HL-60 (cell line): ENCODE measurements at regions not wholly inside any gene's neighbourhood (a gene's known extent, or its start where the extent isn't known, plus 50 kb on each side); places are given as distances from the start of the nearest gene placed in this dataset.

Source experiments
- DNase-seq, 2 experiments: peaks; one replicate each; pipeline ENCODE4 v3.0.0-alpha.2; 2010 to 2020; ENCODE audit warnings: low read depth in 1 of 2, low spot score in 1 of 2
- H3K27ac ChIP-seq: fragments of 250-450 bp; sonication (Bioruptor Pico); replicated peaks from 2 replicates; pipeline ENCODE4 v1.5.1; 2020; ENCODE audit warnings: mild to moderate bottlenecking, moderate library complexity
- H3K27me3 ChIP-seq: fragments of 250-450 bp; sonication (Bioruptor Pico); 2 replicates; pipeline ENCODE4 v1.5.1; 2021; ENCODE audit warnings: mild to moderate bottlenecking, moderate library complexity; ENCODE audit not compliant: insufficient read depth, poor library complexity, severe bottlenecking
- H3K4me3 ChIP-seq: replicated peaks from 2 replicates; pipeline ENCODE4 v1.5.1; 2011; ENCODE audit warnings: mild to moderate bottlenecking, control low read depth, low read length; ENCODE audit not compliant: insufficient read depth
- GABPA ChIP-seq: IDR thresholded peaks from 2 replicates; pipeline ENCODE4 v1.6.1; 2012; ENCODE audit warnings: low read depth
- POLR2AphosphoS5 ChIP-seq: IDR thresholded peaks from 2 replicates; pipeline ENCODE4 v1.6.1; 2012; ENCODE audit warnings: low read depth
- SPI1 ChIP-seq: IDR thresholded peaks from 2 replicates; pipeline ENCODE4 v1.6.1; 2012; ENCODE audit warnings: low read depth, mild to moderate bottlenecking, borderline replicate concordance
- TF ChIP-seq, protein P1 (sequence below): IDR thresholded peaks from 2 replicates; pipeline ENCODE4 v1.6.1; 2012; ENCODE audit warnings: low read depth; ENCODE audit not compliant: insufficient replicate concordance
- TF ChIP-seq, protein P2 (sequence below): IDR thresholded peaks from one replicate; pipeline ENCODE4 v1.5.1; 2011; ENCODE audit warnings: low read length, control low read depth, inconsistent platforms; ENCODE audit not compliant: insufficient read depth

DNA sequence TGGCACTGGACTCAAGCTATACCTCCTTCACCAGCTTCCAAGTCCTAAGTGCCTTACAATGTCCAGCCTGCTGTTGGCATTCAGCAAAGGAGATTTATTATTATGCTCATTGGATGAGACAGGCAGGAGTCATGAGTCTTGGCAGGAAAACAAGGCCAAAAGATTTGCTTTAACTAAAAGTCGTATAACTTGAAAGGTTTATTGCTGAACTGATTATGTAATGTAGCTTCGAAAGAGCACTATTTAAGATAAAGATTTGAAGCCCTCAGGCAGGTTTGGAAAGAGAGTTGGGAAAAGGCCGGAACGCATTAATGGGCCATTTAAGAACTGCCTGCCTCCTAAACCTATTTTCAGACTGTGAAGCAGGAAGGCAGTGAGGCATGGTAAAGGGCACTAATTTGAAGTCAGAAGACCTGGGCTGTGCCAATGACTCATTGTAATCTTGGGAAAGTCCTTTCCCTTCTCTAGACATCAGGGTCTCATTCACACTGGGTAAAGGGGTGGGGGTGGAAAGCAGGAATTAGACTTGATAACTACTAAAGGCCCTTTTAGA lies 280.5 kb upstream of the EDA2R start:
- Histone ChIP-seq H3K27me3 (no peaks in the 10 kb centered on the region), H3K4me3 (no peak overlapping the region), H3K27ac (no peak overlapping the region)
- no peak for DNase-seq
- TF ChIP-seq, protein P1, sequence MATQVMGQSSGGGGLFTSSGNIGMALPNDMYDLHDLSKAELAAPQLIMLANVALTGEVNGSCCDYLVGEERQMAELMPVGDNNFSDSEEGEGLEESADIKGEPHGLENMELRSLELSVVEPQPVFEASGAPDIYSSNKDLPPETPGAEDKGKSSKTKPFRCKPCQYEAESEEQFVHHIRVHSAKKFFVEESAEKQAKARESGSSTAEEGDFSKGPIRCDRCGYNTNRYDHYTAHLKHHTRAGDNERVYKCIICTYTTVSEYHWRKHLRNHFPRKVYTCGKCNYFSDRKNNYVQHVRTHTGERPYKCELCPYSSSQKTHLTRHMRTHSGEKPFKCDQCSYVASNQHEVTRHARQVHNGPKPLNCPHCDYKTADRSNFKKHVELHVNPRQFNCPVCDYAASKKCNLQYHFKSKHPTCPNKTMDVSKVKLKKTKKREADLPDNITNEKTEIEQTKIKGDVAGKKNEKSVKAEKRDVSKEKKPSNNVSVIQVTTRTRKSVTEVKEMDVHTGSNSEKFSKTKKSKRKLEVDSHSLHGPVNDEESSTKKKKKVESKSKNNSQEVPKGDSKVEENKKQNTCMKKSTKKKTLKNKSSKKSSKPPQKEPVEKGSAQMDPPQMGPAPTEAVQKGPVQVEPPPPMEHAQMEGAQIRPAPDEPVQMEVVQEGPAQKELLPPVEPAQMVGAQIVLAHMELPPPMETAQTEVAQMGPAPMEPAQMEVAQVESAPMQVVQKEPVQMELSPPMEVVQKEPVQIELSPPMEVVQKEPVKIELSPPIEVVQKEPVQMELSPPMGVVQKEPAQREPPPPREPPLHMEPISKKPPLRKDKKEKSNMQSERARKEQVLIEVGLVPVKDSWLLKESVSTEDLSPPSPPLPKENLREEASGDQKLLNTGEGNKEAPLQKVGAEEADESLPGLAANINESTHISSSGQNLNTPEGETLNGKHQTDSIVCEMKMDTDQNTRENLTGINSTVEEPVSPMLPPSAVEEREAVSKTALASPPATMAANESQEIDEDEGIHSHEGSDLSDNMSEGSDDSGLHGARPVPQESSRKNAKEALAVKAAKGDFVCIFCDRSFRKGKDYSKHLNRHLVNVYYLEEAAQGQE: no peak
- TF ChIP-seq SPI1: no peak
- TF ChIP-seq GABPA: no peak
- TF ChIP-seq, protein P2, sequence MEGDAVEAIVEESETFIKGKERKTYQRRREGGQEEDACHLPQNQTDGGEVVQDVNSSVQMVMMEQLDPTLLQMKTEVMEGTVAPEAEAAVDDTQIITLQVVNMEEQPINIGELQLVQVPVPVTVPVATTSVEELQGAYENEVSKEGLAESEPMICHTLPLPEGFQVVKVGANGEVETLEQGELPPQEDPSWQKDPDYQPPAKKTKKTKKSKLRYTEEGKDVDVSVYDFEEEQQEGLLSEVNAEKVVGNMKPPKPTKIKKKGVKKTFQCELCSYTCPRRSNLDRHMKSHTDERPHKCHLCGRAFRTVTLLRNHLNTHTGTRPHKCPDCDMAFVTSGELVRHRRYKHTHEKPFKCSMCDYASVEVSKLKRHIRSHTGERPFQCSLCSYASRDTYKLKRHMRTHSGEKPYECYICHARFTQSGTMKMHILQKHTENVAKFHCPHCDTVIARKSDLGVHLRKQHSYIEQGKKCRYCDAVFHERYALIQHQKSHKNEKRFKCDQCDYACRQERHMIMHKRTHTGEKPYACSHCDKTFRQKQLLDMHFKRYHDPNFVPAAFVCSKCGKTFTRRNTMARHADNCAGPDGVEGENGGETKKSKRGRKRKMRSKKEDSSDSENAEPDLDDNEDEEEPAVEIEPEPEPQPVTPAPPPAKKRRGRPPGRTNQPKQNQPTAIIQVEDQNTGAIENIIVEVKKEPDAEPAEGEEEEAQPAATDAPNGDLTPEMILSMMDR: no peak
- TF ChIP-seq POLR2AphosphoS5: no peak

DNA sequence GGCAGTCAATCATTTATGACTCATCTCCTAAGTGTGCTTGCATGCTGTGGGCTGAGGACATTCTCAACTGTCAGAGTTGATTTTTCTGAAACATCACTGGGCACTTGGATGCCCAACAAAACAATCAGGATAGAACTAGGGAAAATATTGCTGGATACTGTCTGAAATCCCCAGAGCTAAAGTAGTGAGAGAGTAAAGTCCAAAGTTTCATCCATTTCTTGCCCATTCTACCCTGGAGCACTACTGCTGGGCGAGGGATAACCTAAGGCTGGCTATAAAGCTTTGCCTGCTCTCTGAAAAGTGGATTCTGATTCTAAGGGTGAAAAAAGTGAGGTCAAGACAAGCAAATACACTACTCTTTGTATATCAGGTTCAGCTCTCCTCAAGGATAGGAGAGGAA lies 279.6 kb upstream of the EDA2R start:
- Histone ChIP-seq H3K4me3 (no peak overlapping the region), H3K27ac (no peak overlapping the region), H3K27me3 (no peaks in the 10 kb centered on the region)
- no peak for DNase-seq
- no peak for TF ChIP-seq GABPA
- TF ChIP-seq, protein P2: no peak
- TF ChIP-seq, protein P1: no peak
- no peak for TF ChIP-seq POLR2AphosphoS5
- no peak for TF ChIP-seq SPI1

DNA sequence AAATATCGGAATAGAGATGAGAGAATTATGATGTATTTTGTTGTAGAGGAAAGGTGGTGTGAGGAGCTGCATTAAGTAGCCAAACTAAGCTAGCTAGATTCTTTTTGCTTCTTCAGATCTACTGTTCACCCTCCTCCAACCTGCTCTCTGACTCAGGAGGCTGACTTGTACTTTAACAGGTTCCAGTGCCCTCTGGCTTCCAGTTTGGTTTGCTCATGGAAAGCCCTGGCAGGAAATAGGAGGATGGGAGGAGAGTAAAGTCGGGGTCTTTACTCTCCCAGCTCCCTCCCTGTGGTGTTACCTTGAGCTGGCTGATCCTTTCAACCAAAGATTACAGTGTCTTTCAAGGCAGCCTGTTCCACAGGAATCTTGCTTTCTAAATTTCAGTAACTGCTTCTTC lies 277.0 kb upstream of the EDA2R start:
- TF ChIP-seq SPI1 (no peak), GABPA (no peak), POLR2AphosphoS5 (no peak)
- TF ChIP-seq, protein P1: no peak
- TF ChIP-seq, protein P2: no peak
- DNase-seq: no peak
- Histone ChIP-seq H3K27ac (no peak overlapping the region), H3K27me3 (no peaks in the 10 kb centered on the region), H3K4me3 (no peak overlapping the region)
